NCI-H1694 (cell line): ENCODE measurements at regions not wholly inside any gene's neighbourhood (a gene's known extent, or its start where the extent isn't known, plus 50 kb on each side); places are given as distances from the start of the nearest gene placed in this dataset.

Experiments used
- DNase-seq: peaks from one replicate; lab custom pipeline; 2025; lab: John Stamatoyannopoulos, UW

GRCh38 chr7:11895337-11895736 is 63.3 kb upstream of the THSD7A start:
- peak; percentile 48 for DNase-seq

DNA sequence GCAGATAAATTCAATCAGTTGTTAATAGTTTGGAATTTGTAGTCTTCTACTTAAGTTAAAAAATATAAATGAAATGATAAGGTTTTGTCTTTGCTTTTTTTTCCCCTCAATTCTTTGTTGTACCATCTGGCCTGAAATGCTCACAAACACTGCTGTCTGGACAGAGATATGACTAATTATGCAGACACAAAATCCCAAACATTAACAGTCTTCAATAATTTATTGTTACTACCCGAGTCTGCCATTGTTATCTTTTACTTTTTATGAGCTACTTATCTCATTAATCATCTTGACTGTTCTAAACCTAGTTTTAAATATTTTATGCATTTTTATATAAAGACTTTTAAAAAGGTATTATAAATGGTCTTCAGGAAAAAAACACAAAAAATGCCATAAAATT is 64.7 kb upstream of the THSD7A start:
- DNase-seq: no peak

GRCh38 chr7:11899247-11899646 is 67.2 kb upstream of the THSD7A start:
- no peak for DNase-seq

- DNase-seq: no peak
Observed at GRCh38 chr7:11910253-11910652, 78.3 kb upstream of the THSD7A start.

DNA sequence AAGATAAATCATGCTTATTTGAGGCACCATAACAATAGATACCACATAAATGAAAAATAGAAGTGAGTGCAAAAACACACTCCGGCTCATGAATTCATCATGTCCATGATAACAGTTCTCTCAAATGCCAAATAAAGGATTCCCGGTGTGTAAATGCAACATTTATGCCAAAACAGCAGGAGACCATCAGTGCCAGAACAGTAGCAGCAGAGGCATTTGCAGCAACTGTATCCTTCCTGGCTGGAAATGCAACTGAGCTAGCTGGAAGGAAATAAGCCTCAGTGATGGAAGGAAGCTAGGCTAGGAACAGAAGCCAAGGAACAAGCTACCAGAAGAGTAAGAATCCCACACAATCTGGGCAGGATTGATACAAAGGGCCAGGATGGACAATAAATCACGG is 79.9 kb upstream of the THSD7A start:
- no peak for DNase-seq

- no peak for DNase-seq
Observed at GRCh38 chr7:11914645-11915044, 82.6 kb upstream of the THSD7A start.

- no peak for DNase-seq
Observed at GRCh38 chr7:11923376-11923930, 91.5 kb upstream of the THSD7A start.

- DNase-seq: no peak
Observed at GRCh38 chr7:11931307-11931706, 99.3 kb upstream of the THSD7A start.

DNA sequence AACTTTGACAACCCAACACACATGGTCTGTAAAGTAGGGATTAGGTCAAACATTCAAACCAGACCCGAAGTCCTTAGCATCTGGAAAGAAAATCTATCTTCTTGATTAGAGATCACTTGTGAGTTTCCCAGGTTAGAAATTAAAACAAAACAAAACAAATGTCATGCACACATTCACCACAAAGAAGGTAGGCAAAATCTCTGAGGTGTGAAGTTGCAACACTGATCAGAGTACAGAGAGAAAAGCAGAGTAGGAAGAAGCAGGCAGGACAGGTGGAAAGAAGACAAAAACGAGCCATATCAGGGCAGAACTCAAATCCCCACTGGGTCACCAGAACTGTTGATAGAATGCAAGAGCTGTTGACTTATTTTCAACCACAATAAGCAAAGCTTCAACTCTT is 102.8 kb upstream of the THSD7A start:
- no peak for DNase-seq

GRCh38 chr7:11935905-11936304 is 103.9 kb upstream of the THSD7A start:
- DNase-seq: no peak

- DNase-seq: no peak
Observed at GRCh38 chr7:11946794-11947193, 114.8 kb upstream of the THSD7A start.

- no peak for DNase-seq
Observed at GRCh38 chr7:11950281-11950680, 118.3 kb upstream of the THSD7A start.

GRCh38 chr7:11950942-11951341 is 118.9 kb upstream of the THSD7A start:
- no peak for DNase-seq

DNA sequence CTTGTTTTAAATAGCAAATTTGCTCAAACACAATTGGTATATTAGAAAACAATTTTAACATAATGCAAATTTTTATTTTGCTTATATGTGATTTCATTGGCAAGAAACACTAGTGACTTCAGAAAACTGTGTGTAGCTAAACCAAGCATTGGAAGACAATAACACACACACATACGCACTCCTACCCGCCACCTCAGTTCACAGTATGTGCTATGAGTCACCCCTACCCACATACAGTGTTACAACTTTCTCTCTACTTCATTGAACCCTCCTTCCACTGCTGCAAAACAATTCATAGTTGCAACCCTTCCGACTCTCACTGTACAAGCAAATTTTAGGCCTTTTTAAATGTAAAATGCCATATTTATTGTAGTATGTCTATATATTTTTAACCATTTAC is 119.9 kb upstream of the THSD7A start:
- no peak for DNase-seq

DNA sequence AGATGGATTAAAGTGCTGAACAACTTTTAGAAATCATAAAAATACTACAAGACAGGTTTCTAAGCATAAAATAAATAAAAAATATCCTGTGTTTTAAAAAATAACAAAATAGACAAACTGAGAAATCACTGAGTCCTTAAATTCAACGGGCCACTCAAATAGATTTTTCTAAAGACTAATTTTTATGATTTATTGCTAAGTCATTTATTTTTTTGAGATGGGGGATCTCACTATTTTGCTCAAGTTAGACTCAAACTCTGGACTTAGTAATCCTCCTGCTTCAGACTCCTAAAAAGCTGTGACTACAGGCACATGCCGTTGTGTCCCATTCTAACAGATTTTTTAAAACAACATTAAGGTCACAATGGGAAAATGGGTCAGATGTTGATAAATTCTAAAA is 121.0 kb upstream of the THSD7A start:
- DNase-seq: no peak

GRCh38 chr7:11956991-11957390 is 125.0 kb upstream of the THSD7A start:
- DNase-seq: no peak

GRCh38 chr7:11957956-11958355 is 126.0 kb upstream of the THSD7A start:
- DNase-seq: no peak

DNA sequence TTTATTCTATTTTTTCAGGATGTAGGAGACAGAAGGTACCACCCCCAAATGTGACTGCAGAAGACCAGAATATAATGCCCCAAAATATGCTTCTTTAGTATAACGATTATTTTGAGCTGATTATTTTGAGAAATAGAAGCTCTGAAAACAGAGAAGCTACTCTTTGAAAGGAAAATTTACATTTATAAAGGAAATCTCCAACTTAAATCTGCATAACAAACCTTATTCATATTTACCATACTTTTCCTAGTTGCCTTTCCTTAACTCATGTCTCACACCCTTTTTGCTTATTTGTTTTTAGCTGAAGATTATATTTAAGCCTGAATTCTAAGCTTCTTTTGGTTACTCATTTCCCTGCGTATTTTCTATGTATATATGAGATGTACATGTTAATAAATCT is 127.1 kb upstream of the THSD7A start:
- DNase-seq: no peak

DNA sequence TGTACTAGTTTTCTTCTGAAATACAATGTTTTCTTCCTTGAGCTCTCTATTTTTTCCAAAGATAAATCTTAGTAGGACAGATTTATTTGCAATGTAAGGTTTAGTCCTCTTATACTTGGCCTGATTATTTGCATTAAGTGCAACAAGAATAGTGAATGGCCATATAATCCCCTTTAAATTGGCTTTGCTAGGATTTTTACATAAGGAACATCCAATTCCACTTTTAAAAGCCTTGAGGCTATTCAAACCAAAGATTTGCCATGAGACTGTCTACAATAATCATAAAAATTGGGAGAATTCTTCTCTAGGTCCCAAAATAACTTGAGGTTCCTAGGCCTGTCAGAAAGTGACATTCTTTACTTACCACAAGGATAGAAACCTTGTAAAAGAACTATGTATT is 128.6 kb upstream of the THSD7A start:
- DNase-seq: no peak

GRCh38 chr7:11969643-11970042 is 137.6 kb upstream of the THSD7A start:
- DNase-seq: no peak

- no peak for DNase-seq
Observed at GRCh38 chr7:11970132-11970531, 138.1 kb upstream of the THSD7A start.

DNA sequence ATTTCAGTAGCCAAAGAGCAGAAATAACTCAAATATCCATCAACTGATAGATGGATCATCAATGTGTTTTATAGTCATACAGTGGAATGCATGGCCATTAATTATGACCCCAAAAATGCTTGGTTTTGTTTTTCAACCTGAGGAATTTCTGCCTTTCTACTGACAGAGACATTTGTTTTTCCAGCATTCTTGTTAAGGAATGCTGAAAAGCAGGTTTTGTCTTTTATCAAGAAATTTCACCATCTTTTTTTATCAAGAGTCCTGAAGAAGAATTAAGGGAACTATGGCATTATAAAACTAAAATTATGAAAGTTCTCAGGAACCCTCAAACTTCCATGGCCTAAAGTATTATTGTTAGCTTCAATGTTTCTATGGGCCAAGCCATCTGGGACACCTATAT is 153.4 kb upstream of the THSD7A start:
- DNase-seq: no peak

DNA sequence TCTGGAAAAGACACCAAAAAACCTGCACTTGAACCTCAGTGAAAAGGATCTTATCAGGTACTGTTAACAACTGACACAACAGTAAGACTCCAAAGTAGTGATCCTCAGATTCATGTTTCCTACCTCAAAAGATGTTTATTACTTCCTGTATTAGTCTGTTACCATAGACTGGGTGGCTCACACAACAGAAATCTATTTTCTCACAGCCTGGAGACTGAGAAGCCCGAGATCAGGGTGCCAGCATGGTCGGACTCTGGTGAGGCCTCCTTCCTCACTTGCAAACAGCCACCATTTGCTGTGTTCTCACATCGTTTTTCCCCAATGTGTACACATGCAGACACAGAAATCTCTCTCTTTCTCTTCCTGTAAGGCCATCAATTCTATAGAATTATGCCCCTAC is 154.0 kb upstream of the THSD7A start:
- DNase-seq: no peak

DNA sequence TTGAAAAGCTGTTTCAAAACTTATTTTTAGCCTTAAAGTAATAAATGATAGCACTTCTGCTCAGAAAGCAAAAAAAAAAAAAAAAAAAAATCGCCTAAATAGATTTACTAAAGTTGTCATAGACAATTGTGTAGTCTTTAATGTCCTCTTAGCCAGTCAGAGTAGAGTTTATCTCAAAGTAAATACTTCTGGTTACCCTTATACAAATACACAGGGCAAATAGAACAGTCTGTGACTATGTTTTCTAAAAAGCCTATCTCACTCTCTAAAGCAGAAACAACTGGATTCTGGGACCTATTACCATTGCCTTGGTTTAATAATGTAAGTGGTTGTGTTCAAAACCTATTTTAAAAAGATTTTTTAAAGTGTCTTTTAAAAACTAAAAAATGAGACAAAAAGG is 156.2 kb upstream of the THSD7A start:
- no peak for DNase-seq

GRCh38 chr7:12002428-12002827 is 170.4 kb upstream of the THSD7A start:
- no peak for DNase-seq
